GM12875 (cell line): ENCODE measurements at regions not wholly inside any gene's neighbourhood (a gene's known extent, or its start where the extent isn't known, plus 50 kb on each side); places are given as distances from the start of the nearest gene placed in this dataset.

Experiments used
- H3K4me3 ChIP-seq: one replicate; pipeline ENCODE4 v1.5.1; 2011; ENCODE audit warnings: low read depth, low read length, control low read depth
- TF ChIP-seq, protein P1 (sequence below): IDR thresholded peaks from 2 replicates; pipeline ENCODE4 v1.5.1; 2011; ENCODE audit warnings: low read depth, mild to moderate bottlenecking, control low read depth, inconsistent platforms, low read length, moderate library complexity, borderline replicate concordance; ENCODE audit not compliant: insufficient read depth

DNA sequence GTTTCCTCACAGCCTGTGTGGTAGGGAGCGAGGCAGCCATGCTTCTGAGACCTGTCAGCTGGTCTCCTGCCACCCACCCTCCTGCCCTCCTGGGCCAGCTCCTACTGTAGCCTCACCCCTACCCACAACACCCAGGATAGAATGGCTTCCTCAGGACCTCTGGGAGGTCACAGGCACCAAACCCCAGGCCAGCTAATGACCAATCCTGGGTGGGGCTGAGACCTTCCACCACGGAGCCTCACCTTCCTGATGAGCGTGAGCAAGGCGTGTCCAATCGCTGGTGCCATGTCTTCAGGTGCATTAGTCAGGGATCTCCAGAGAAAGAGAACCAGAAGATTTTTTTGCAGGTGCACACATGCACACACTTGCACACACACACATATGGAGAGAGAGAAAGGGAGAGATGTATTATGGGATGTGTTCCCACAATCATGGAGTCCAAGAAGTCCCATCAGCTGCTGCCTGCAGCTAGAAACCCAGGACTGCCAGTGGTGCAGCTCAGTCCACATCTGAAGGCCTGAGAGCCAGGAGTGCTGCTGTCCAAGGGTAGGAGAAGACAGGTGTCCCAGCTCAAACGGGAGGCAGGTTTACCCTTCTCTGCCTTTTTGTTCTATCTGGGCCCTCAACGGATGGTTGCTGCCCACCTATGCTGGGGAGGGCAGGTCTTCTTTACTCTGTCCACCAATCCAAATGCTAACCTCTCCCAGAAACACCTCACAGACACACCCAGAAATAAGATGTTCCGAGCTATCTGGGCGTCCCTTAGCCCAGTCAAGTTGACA, 70.4 kb upstream of the HDAC4 start:
- TF ChIP-seq, protein P1, sequence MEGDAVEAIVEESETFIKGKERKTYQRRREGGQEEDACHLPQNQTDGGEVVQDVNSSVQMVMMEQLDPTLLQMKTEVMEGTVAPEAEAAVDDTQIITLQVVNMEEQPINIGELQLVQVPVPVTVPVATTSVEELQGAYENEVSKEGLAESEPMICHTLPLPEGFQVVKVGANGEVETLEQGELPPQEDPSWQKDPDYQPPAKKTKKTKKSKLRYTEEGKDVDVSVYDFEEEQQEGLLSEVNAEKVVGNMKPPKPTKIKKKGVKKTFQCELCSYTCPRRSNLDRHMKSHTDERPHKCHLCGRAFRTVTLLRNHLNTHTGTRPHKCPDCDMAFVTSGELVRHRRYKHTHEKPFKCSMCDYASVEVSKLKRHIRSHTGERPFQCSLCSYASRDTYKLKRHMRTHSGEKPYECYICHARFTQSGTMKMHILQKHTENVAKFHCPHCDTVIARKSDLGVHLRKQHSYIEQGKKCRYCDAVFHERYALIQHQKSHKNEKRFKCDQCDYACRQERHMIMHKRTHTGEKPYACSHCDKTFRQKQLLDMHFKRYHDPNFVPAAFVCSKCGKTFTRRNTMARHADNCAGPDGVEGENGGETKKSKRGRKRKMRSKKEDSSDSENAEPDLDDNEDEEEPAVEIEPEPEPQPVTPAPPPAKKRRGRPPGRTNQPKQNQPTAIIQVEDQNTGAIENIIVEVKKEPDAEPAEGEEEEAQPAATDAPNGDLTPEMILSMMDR: no peak
- H3K4me3 ChIP-seq: no peak overlapping the region

DNA sequence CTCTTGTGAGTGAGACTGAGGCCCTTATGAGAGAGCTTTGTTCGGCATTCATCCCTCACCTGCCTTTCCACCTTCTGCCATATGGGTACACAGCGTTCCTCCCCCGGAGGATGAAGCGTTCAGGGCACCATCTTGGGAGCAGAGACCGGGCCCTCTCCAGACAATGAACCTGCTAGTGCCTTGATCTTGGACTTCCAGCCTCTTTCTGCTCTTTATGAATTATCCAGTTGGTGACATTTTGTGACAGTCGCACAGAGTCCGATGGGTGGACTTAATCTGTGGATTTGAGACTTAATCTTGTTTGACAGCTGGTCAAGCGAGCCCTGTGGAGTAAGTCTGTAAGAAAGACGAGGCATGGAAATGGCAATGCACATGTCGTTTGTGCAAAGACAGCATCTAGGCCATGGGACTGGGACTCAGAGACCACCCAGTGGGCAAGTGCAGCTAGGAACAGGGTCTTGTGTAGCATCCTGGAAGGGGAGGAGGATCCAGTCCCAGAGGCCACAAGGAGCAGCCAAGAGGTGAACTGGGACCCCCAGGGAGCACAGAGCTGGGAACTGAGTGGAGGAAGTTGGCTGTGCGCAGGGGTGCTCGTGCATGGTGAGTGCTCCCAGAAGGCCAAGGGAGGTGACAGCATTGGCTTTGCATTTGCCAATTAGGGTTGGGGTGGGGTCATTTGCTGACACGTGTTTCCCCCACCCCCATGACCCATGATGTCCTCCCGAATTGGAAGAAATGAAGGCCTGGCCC, 69.5 kb upstream of the HDAC4 start:
- TF ChIP-seq, protein P1: no peak

DNA sequence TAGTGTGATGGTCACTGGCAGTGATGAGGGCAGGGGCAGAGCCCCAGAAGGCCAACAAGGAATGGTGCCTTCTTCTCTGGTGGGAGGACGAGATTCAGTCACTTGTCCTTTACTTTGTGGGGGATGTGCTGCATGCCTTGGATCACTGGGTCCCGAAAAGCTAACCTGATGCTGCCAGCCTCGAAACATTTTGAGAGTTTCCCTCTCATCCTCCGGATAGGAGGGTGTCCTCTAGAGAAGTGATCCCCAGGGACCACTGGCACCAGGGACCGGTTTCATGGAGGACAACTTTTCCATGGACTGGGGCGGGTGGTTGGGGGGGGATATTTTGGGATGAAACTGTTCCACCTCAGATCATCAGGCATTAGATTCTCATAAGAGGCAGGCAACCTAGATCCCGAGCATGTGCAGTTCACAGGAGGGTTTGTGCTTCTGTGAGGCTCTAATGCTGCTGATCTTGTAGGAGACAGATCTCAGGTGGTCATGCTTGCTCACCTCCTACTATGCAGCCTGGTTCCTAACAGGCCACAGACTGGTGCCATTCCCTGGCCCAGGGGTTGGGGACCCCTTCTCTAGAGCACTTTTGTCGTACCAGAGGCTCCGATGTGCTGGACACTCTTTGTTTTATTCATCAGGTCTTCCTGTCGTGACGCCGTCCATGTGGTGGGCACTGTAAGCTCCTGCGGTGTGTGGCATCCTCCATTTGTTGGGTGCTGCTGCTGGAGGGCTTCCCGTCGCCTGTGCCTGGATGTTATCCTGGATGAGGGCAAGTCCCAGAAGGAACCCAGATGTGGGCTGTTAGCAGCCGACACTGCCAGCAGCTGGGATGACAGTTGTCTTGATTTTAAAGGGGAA, 68.5 kb upstream of the HDAC4 start:
- H3K4me3 ChIP-seq: no peak overlapping the region
- TF ChIP-seq, protein P1: no peak

More for the DNA sequence above, 69.5 kb upstream of the HDAC4 start:
- H3K4me3 ChIP-seq: no peak overlapping the region

DNA sequence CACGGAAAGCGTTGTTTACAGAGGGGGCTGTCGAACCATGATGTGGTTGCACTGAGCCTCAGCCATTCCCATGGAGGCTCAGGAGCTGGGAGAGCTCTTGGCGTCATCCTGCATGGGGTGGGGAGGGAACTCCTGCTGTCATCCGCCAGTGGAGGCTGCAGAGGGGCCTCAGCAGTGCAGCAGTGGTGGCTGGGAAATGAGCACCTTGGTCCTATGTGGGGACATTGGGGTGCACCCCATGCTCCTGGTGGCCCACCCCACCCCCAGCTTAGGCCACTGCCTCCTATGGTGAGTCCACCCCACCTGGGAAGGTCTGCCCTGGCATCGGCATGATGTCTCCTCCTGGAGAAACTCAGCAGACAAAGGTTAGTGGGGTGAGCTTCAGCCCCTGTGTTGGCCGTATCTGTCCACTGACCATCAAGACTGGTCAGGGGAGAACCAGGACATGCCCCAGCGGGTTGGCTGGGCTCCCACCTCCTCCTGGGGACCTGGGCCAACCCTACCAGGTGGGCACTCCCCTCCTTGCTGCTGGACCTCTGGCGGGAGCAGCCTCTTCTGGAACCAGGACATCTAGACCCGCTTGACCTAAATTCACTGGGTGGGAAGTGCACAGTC, 67.8 kb upstream of the HDAC4 start:
- no peak overlapping the region for H3K4me3 ChIP-seq
- TF ChIP-seq, protein P1: no peak

DNA sequence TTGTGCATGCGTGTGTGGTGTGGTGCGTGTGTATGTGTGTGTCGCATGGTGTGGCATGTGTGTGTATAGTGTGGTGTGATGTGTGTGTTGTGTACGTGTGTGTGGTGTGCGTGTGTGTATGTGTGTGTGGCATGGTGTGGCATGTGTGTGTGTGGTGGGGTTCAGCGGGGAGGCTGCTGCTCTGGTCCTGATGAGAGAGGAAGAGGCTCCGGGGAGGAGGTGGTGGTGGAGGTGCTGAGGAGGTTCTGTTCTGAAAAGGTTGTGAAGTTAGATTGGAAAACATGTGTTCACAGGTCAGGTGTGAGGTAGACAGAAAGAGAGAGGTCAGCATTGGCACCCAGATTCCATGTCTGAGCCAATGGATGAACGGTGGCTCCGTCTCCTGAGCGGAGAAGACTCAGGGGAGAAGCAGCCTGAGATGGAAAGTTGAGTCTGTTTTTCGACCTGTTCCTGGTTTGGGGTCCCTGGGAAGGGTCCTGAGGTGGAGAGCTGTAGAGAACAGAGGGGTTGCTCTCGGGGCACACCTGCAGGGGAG, 67.2 kb upstream of the HDAC4 start:
- no peak overlapping the region for H3K4me3 ChIP-seq
- TF ChIP-seq, protein P1: no peak

DNA sequence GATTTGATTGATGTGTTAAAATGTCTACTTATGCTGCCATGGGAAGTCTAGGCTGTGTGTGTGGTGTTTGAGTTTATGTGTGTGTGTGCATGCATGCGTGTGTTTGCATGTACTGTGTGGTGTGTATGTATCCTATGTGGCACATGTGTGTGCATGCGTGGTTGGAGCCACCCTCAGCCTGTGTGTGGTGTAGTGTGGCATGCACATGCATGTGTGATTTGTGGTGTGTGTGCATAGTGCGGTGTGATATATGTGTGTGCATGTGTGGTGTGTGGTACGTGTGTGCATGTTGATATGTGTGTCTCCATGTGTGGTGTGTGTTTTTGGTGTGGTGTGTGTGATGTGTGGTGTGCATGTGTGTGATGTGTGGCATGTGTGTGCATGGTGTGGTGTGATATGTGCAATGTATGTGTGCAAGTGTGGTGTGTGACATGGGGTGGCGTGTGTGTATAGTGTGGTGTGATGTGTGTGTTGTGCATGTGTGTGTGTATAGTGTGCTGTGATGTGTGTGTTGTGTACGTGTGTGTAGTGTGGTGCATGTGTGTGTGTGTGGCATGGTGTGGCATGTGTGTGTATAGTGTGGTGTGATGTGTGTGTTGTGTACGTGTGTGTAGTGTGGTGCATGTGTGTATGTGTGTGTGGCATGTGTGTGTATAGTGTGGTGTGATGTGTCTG, 66.6 kb upstream of the HDAC4 start:
- TF ChIP-seq, protein P1: no peak
- H3K4me3 ChIP-seq: no peak overlapping the region
